ENCODE measurements at regions not wholly inside any gene's neighbourhood (a gene's known extent, or its start where the extent isn't known, plus 50 kb on each side); places are given as distances from the start of the nearest gene placed in this dataset.
"Not testable (repeated sequence)": the region's sequence is repeated elsewhere in the genome, so short reads cannot be mapped to it uniquely, and the experiment has no call there.

DNA sequence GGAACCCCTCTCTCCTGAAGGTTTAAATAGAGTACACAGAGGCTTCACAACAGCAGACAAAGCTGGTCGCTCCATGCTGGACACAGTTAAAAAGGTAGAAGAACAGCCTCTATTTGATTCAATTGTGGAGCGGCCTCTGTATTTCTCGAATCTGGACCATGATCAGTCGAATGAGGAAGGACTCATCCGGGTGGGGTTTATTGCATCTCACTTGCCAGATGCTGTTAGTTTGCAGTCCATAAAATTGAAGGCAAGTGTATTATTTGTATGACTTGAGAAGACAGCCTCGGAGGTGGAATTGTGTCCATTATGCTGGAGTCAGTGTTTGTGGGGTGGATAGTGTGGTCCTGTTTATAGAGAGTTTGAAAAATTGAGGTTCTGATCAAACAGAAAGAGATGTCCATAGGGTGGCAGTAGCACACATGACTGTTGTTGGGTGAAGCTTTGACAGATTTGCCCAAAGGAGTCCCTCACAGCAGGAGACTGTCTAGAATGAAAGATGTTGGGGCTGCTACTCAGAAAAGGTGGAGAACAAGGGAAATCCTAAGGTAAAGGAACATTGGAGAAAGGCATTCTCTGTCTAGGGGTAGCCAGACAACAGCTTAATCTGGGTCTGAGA, 545.5 kb downstream of the RPIA start:
- TF ChIP-seq POLR2A (IDR thresholded peaks at IDR 0.05; ENCODE audit: low read length); GATA1 (IDR thresholded peaks at IDR 0.05; ENCODE audit: low read depth, low read length): not testable (repeated sequence)
